Kidney (tissue), 13 donors: ENCODE measurements at regions not wholly inside any gene's neighbourhood (a gene's known extent, or its start where the extent isn't known, plus 50 kb on each side); places are given as distances from the start of the nearest gene placed in this dataset.

Experiments used
- DNase-seq, 5 donors: peaks; one replicate each; pipeline ENCODE4 v3.0.0-alpha.2; 2013 to 2020
- FAIRE-seq: peaks from 2 replicates; lab custom pipeline; 2012; peaks lifted over from hg19 to GRCh38; lab: Jason Lieb, UNC
- H3K27ac ChIP-seq, 2 donors: one replicate each; pipeline ENCODE4 v1.7.0; 2013; ENCODE audit warnings: low read depth in 2 of 2, low read length in 2 of 2, inconsistent platforms in 1 of 2
- H3K27me3 ChIP-seq: one replicate; pipeline ENCODE4 v1.7.1; 2013; ENCODE audit warnings: low read length, inconsistent platforms; ENCODE audit not compliant: control insufficient read depth, insufficient read depth
- H3K36me3 ChIP-seq, 3 donors: one replicate each; pipeline versions ENCODE4 v1.7.0 to v1.7.1; 2013; ENCODE audit warnings: low read length in 3 of 3, control low read depth in 1 of 3, inconsistent platforms in 1 of 3; ENCODE audit not compliant: insufficient read depth in 3 of 3, control insufficient read depth in 2 of 3
- H3K4me1 ChIP-seq, 3 donors: one replicate each; pipeline versions ENCODE4 v1.7.0 to v1.7.1; 2013; ENCODE audit warnings: low read length in 3 of 3, inconsistent platforms in 1 of 3, low read depth in 1 of 3; ENCODE audit not compliant: control insufficient read depth in 2 of 3, insufficient read depth in 2 of 3
- H3K4me3 ChIP-seq, 3 donors: one replicate each; pipeline versions ENCODE4 v1.7.0 to v1.8.1; 2013; ENCODE audit warnings: low read length in 3 of 3, control low read depth in 1 of 3, inconsistent platforms in 1 of 3
- H3K9ac ChIP-seq, 3 donors: one replicate each; pipeline versions ENCODE4 v1.7.0 to v1.7.1; 2013; ENCODE audit warnings: low read length in 3 of 3, control low read depth in 1 of 3, inconsistent platforms in 1 of 3
- H3K9me3 ChIP-seq, 3 donors: one replicate each; pipeline versions ENCODE4 v1.7.0 to v1.7.1; 2013; ENCODE audit warnings: low read length in 3 of 3, control low read depth in 1 of 3, inconsistent platforms in 1 of 3; ENCODE audit not compliant: control insufficient read depth in 2 of 3, insufficient read depth in 1 of 3
- intact Hi-C: fragments of 100-400 bp; cut with DNase I; formaldehyde crosslinking; loops from one replicate; pipeline ENCODE4 v1.11.1; 2022
- TF ChIP-seq, protein P1 (sequence below): IDR thresholded peaks from 3 replicates; pipeline ENCODE4 v1.5.1; 2012; ENCODE audit warnings: mild to moderate bottlenecking, moderate library complexity, borderline replicate concordance; ENCODE audit not compliant: insufficient read depth; ENCODE audit errors: extremely low read depth
- donor health status: control.
- donor health status: control.
- donor health status: control.
- donor health status: control.
- donor health status: control.
- donor health status: DM: yes; HTN: yes; CAD: no.
- donor health status: Normal renal cell carcinoma (clear cell type).

DNA sequence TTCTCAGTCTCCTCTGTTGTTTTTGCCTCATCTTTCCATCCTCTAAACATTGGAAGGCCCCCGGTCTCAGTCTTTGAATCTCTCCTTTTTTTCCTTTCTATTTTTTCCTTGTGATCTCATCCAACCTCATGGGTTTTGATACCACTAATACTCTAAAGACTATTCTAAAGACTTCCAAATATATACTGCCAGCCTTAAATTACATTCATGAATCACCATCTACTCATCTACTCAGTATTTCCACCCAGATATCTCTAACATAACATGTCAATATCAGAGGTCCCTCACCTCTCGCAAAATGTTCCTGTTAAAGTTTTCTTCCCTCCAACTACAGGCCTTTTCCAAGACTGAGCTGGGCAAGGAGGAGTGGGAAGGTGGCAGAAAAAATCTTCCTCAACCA is 282.5 kb upstream of the TTC14 start:
- H3K4me1 ChIP-seq, result no peaks in the 10 kb centered on the region
- DNase-seq, result no peak
- intact Hi-C loops, result no loop called here
- H3K9ac ChIP-seq, result no peak overlapping the region
- H3K9me3 ChIP-seq, result no peaks in the 10 kb centered on the region
- no peak for FAIRE-seq
- no peaks in the 10 kb centered on the region for H3K36me3 ChIP-seq
- TF ChIP-seq, protein P1, sequence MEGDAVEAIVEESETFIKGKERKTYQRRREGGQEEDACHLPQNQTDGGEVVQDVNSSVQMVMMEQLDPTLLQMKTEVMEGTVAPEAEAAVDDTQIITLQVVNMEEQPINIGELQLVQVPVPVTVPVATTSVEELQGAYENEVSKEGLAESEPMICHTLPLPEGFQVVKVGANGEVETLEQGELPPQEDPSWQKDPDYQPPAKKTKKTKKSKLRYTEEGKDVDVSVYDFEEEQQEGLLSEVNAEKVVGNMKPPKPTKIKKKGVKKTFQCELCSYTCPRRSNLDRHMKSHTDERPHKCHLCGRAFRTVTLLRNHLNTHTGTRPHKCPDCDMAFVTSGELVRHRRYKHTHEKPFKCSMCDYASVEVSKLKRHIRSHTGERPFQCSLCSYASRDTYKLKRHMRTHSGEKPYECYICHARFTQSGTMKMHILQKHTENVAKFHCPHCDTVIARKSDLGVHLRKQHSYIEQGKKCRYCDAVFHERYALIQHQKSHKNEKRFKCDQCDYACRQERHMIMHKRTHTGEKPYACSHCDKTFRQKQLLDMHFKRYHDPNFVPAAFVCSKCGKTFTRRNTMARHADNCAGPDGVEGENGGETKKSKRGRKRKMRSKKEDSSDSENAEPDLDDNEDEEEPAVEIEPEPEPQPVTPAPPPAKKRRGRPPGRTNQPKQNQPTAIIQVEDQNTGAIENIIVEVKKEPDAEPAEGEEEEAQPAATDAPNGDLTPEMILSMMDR, result no peak
- H3K27me3 ChIP-seq, result no peaks in the 10 kb centered on the region
- H3K4me3 ChIP-seq, result no peak overlapping the region
- no peak overlapping the region for H3K27ac ChIP-seq

GRCh38 chr3:180320631-180321030 is 281.3 kb upstream of the TTC14 start:
- Histone ChIP-seq H3K36me3 (no peaks in the 10 kb centered on the region), H3K4me3 (no peak overlapping the region), H3K9me3 (no peaks in the 10 kb centered on the region), H3K27me3 (no peaks in the 10 kb centered on the region), H3K4me1 (no peaks in the 10 kb centered on the region), H3K27ac (no peak overlapping the region), H3K9ac (no peak overlapping the region)
- FAIRE-seq (no peak), DNase-seq (no peak)
- TF ChIP-seq, protein P1, result no peak
- intact Hi-C loops, result no loop called here

- Histone ChIP-seq H3K36me3 (no peaks in the 10 kb centered on the region), H3K4me3 (no peak overlapping the region), H3K27ac (no peak overlapping the region), H3K27me3 (no peaks in the 10 kb centered on the region), H3K4me1 (no peaks in the 10 kb centered on the region), H3K9me3 (no peaks in the 10 kb centered on the region), H3K9ac (no peak overlapping the region)
- TF ChIP-seq, protein P1, result no peak
- intact Hi-C loops, result no loop called here
- DNase-seq (no peak), FAIRE-seq (no peak)
Observed at GRCh38 chr3:180321534-180321933, 280.4 kb upstream of the TTC14 start.

DNA sequence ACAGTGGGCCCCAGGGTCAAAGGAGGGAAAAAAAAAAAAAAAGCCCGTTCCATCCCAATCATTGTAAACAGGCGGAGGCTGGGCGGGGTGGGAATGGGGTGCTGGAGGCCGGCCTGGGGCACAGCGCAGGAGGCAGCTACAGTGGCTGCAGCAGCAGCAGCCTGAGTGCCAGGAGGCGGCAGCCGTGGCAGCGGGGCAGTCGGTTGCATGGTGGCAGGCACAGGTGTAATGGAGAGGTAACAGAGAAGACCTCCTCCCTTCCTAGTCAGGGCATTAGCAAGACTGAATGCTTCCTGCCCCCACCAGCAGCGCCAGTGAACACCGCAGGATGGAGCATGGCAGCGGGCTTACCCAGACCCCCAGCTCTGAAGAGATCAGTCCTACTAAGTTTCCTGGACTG is 279.1 kb upstream of the TTC14 start:
- H3K27me3 ChIP-seq, result no peaks in the 10 kb centered on the region
- no peak overlapping the region for H3K27ac ChIP-seq
- H3K9me3 ChIP-seq, result no peaks in the 10 kb centered on the region
- H3K4me3 ChIP-seq, result no peak overlapping the region
- H3K4me1 ChIP-seq, result no peaks in the 10 kb centered on the region
- FAIRE-seq, result no peak
- peak in 1 of 5 donors; percentile 37 for DNase-seq
- intact Hi-C loops, result no loop called here
- TF ChIP-seq, protein P1, result no peak
- no peak overlapping the region for H3K9ac ChIP-seq
- H3K36me3 ChIP-seq, result no peaks in the 10 kb centered on the region
